PFSK-1 (cell line): ENCODE measurements at regions not wholly inside any gene's neighbourhood (a gene's known extent, or its start where the extent isn't known, plus 50 kb on each side); places are given as distances from the start of the nearest gene placed in this dataset.

Experiments used
- FOXP2 ChIP-seq: optimal IDR thresholded peaks from 2 replicates; pipeline ENCODE3; 2011; ENCODE audit warnings: borderline replicate concordance, control low read depth, inconsistent platforms; ENCODE audit not compliant: insufficient read depth; ENCODE audit errors: extremely low read length, extremely low read depth
- POLR2AphosphoS5 ChIP-seq: IDR thresholded peaks from 2 replicates; pipeline ENCODE4 v1.6.1; 2012; ENCODE audit warnings: low read depth, mild to moderate bottlenecking, control low read depth, low read length, moderate library complexity
- SIN3A ChIP-seq: IDR thresholded peaks from 2 replicates; pipeline ENCODE4 v1.6.1; 2012; ENCODE audit warnings: mild to moderate bottlenecking, low read length, moderate library complexity, borderline replicate concordance; ENCODE audit not compliant: insufficient read depth
- TAF1 ChIP-seq: IDR thresholded peaks from 2 replicates; pipeline ENCODE4 v1.6.1; 2012; ENCODE audit warnings: low read length, control low read depth, borderline replicate concordance; ENCODE audit not compliant: insufficient read depth
- TF ChIP-seq, protein P1 (sequence below), 2 experiments: IDR thresholded peaks; 2 replicates each; pipeline versions ENCODE4 v1.6.1 to v1.8.0; 2011 to 2012; ENCODE audit warnings: low read depth in 2 of 2, low read length in 2 of 2, control low read depth in 1 of 2, inconsistent platforms in 1 of 2, mild to moderate bottlenecking in 1 of 2, moderate library complexity in 1 of 2; ENCODE audit not compliant: insufficient read depth in 1 of 2

DNA sequence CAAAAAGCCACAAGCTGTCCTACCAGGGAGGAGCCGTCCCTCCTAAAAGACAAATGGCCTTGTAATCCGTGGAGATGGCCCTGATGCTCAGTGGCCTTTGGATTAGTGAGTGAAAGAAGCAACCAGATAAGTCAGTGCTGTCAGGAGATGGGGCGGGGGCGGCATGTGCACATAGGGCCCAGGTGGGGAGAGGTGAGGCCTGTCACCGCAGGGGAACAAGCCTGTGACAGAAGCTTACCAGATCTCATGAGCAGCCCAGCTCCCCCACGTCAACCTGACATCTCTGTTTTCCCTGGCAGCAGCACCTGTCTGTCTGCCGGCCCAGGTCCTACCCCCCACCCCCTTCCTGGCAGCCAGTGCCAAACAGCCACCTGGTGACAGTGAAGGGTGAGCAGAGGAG, 162.6 kb downstream of the BUD13 start:
- TF ChIP-seq, protein P1, sequence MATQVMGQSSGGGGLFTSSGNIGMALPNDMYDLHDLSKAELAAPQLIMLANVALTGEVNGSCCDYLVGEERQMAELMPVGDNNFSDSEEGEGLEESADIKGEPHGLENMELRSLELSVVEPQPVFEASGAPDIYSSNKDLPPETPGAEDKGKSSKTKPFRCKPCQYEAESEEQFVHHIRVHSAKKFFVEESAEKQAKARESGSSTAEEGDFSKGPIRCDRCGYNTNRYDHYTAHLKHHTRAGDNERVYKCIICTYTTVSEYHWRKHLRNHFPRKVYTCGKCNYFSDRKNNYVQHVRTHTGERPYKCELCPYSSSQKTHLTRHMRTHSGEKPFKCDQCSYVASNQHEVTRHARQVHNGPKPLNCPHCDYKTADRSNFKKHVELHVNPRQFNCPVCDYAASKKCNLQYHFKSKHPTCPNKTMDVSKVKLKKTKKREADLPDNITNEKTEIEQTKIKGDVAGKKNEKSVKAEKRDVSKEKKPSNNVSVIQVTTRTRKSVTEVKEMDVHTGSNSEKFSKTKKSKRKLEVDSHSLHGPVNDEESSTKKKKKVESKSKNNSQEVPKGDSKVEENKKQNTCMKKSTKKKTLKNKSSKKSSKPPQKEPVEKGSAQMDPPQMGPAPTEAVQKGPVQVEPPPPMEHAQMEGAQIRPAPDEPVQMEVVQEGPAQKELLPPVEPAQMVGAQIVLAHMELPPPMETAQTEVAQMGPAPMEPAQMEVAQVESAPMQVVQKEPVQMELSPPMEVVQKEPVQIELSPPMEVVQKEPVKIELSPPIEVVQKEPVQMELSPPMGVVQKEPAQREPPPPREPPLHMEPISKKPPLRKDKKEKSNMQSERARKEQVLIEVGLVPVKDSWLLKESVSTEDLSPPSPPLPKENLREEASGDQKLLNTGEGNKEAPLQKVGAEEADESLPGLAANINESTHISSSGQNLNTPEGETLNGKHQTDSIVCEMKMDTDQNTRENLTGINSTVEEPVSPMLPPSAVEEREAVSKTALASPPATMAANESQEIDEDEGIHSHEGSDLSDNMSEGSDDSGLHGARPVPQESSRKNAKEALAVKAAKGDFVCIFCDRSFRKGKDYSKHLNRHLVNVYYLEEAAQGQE (IDR thresholded peaks at IDR 0.05; ENCODE audit: insufficient read depth in 1 of 2, low read depth in 2 of 2, low read length in 2 of 2): no peak
- no peak for TF ChIP-seq TAF1
- TF ChIP-seq FOXP2: no peak
- TF ChIP-seq POLR2AphosphoS5: no peak
- TF ChIP-seq SIN3A: no peak
